KMS-11 (cell line): ENCODE measurements at regions not wholly inside any gene's neighbourhood (a gene's known extent, or its start where the extent isn't known, plus 50 kb on each side); places are given as distances from the start of the nearest gene placed in this dataset.

Experiments
- H2AFZ ChIP-seq: fragments of 200-600 bp; sonication (generic); 2 replicates; pipeline ENCODE4 v1.6.1; 2016; ENCODE audit warnings: antibody characterized with exemption, mixed run types, low read depth
- H3K27ac ChIP-seq: fragments of 200-600 bp; sonication (generic); 2 replicates; pipeline ENCODE4 v1.6.1; 2016; ENCODE audit warnings: mild to moderate bottlenecking, mixed run types
- H3K27me3 ChIP-seq: fragments of 200-600 bp; sonication (generic); 2 replicates; pipeline ENCODE4 v1.6.1; 2017; ENCODE audit warnings: mild to moderate bottlenecking, low read depth, mixed run types, moderate library complexity; ENCODE audit not compliant: insufficient read depth
- H3K36me3 ChIP-seq: fragments of 200-600 bp; sonication (generic); 2 replicates; pipeline ENCODE4 v1.6.1; 2017; ENCODE audit warnings: mild to moderate bottlenecking, mixed run types; ENCODE audit not compliant: insufficient read depth
- H3K4me1 ChIP-seq: fragments of 200-600 bp; sonication (generic); 2 replicates; pipeline ENCODE4 v1.6.1; 2016; ENCODE audit warnings: mild to moderate bottlenecking, low read depth, mixed run types; ENCODE audit not compliant: poor library complexity, severe bottlenecking
- H3K4me2 ChIP-seq: fragments of 200-600 bp; sonication (generic); 2 replicates; pipeline ENCODE4 v1.7.0; 2016; ENCODE audit warnings: mild to moderate bottlenecking, mixed run types
- H3K4me3 ChIP-seq: fragments of 200-600 bp; sonication (generic); IDR thresholded peaks from 2 replicates; pipeline ENCODE4 v1.6.1; 2017; ENCODE audit warnings: low read depth, low read length, mixed read lengths; ENCODE audit not compliant: insufficient read depth
- H3K79me2 ChIP-seq: fragments of 200-600 bp; sonication (generic); 2 replicates; pipeline ENCODE4 v1.6.1; 2016; ENCODE audit warnings: low read depth, mixed run types; ENCODE audit not compliant: insufficient read depth
- H3K9ac ChIP-seq: fragments of 200-600 bp; sonication (generic); 2 replicates; pipeline ENCODE4 v1.6.1; 2016; ENCODE audit warnings: mild to moderate bottlenecking, mixed run types
- H4K20me1 ChIP-seq: fragments of 200-600 bp; sonication (generic); 2 replicates; pipeline ENCODE4 v1.6.1; 2016; ENCODE audit warnings: mild to moderate bottlenecking, mixed run types; ENCODE audit not compliant: insufficient read depth
- TF ChIP-seq, protein P1 (sequence below): fragments of 200-600 bp; sonication (generic); conservative IDR thresholded peaks from 2 replicates; pipeline ENCODE4 v1.6.1; 2017; ENCODE audit warnings: low read depth, mild to moderate bottlenecking, antibody characterized with exemption, low read length, moderate library complexity, mixed read lengths

DNA sequence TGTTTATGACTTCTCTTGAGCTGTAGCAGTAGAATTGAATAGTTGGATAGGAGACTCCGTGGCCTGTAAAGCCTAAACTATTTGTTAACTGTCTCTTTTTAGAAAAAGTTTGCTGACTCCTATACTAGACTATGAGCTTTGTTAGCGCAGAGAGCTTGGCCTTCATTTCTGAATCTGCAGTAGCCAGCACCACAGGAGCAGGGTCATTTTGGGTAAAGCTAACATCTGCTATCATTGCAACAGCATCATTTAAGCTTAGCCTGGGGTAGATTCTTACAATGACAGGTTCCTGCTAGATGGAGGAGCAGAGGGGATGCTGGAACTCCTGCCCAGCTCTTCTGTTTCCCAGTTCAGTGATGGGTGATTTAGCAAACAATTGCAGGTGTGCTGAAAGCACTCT is 133.7 kb upstream of the ASTN2 start:
- Histone ChIP-seq H3K4me1 (no peaks in the 10 kb centered on the region), H3K79me2 (no peaks in the 10 kb centered on the region), H3K4me3 (no peak overlapping the region), H2AFZ (no peak overlapping the region), H3K9ac (no peak overlapping the region), H4K20me1 (no peaks in the 10 kb centered on the region), H3K36me3 (no peaks in the 10 kb centered on the region), H3K4me2 (no peak overlapping the region), H3K27me3 (no peaks in the 10 kb centered on the region), H3K27ac (no peak overlapping the region)
- TF ChIP-seq, protein P1, sequence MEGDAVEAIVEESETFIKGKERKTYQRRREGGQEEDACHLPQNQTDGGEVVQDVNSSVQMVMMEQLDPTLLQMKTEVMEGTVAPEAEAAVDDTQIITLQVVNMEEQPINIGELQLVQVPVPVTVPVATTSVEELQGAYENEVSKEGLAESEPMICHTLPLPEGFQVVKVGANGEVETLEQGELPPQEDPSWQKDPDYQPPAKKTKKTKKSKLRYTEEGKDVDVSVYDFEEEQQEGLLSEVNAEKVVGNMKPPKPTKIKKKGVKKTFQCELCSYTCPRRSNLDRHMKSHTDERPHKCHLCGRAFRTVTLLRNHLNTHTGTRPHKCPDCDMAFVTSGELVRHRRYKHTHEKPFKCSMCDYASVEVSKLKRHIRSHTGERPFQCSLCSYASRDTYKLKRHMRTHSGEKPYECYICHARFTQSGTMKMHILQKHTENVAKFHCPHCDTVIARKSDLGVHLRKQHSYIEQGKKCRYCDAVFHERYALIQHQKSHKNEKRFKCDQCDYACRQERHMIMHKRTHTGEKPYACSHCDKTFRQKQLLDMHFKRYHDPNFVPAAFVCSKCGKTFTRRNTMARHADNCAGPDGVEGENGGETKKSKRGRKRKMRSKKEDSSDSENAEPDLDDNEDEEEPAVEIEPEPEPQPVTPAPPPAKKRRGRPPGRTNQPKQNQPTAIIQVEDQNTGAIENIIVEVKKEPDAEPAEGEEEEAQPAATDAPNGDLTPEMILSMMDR = no peak

DNA sequence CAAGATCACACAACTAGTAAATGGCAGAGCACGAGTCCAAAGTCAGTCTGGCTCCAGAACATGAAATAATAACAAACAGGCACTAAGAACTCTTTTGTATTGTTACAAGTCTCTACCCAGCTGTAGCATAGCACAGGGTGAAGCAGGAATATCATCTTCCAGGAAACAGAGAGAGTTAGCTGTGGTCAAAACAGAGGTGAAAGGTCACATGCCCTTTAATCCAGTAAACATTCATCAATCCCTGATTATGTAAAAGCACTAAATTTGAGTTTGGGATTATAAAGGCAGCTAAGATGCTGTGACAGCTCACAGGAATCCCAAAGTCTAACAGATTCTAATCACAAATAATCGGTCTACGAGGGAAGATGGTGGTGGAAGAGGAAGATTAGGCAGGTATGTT is 133.0 kb upstream of the ASTN2 start:
- TF ChIP-seq, protein P1 = no peak

DNA sequence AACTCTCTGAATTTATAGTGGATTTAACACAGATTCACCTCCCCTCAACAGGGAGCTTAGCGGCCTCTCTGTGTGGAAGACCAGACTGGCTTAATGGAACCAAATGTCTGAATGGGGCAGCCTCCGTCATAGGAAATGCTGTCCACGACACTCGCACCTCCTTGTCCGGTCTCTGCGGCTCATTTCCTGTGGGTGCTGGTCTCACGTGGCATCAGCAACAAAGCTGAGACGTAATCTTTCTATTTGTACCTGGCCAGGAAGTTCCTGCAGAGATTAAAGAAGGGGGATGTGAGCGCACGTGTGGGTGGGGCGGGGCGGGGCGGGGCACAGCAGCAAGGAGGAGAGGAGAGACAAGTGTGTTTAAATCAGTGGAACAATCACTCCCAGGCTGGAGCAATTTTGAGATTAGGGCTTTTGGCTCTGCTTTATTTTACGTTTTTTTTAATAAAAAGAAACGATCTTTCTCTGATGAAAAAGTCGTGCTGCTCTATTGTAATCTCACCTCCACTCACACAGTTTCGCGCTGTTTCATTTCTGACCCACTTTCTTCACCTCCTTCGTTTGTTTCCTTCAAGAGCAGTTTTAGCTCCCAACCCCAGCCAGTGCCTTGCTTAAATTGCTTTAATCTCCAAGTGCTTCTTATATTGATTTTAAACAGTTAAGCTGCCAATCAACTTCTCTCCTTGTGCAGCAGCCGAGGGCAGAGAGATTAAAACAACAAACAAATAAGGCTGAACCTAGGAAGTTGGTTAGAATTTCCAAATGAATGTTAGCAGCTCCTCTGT is 132.2 kb upstream of the ASTN2 start:
- no peak overlapping the region for H3K4me3 ChIP-seq

More for the DNA sequence above, 133.0 kb upstream of the ASTN2 start:
- H3K4me1 ChIP-seq = no peaks in the 10 kb centered on the region
- H3K27me3 ChIP-seq = no peaks in the 10 kb centered on the region
- H4K20me1 ChIP-seq = no peaks in the 10 kb centered on the region
- H3K4me2 ChIP-seq = no peak overlapping the region
- no peak overlapping the region for H3K9ac ChIP-seq
- no peak overlapping the region for H3K4me3 ChIP-seq
- H3K79me2 ChIP-seq = no peaks in the 10 kb centered on the region
- no peak overlapping the region for H3K27ac ChIP-seq
- H2AFZ ChIP-seq = no peak overlapping the region
- no peaks in the 10 kb centered on the region for H3K36me3 ChIP-seq

DNA sequence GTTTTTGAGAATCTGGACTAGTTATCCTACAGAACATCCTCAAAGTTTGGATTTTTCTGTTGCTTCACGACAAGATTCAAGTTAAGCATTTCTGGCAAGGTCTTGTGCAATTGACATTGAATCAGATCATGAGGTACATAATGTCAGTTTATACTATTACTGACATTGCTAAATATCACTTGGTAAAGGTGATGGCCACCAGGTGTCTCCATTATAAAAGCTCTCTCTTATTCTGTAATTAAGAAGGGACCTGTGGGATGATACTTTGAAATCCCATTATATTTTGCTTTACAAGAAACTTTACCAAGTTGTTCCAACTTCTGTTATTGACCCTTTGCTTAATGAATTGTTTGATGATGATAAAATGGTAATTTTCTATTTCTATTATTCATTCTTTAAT is 131.0 kb upstream of the ASTN2 start:
- TF ChIP-seq, protein P1 = no peak
- Histone ChIP-seq H3K4me2 (no peak overlapping the region), H4K20me1 (no peaks in the 10 kb centered on the region), H3K27me3 (no peaks in the 10 kb centered on the region), H3K79me2 (no peaks in the 10 kb centered on the region), H3K27ac (no peak overlapping the region), H3K4me1 (no peaks in the 10 kb centered on the region), H3K4me3 (no peak overlapping the region), H3K36me3 (no peaks in the 10 kb centered on the region), H2AFZ (no peak overlapping the region), H3K9ac (no peak overlapping the region)

More for the DNA sequence above, 132.2 kb upstream of the ASTN2 start:
- Histone ChIP-seq H3K36me3 (no peaks in the 10 kb centered on the region), H2AFZ (no peak overlapping the region), H3K4me2 (no peak overlapping the region), H3K4me1 (no peaks in the 10 kb centered on the region), H3K27me3 (no peaks in the 10 kb centered on the region), H4K20me1 (no peaks in the 10 kb centered on the region), H3K79me2 (no peaks in the 10 kb centered on the region), H3K27ac (no peak overlapping the region), H3K9ac (no peak overlapping the region)
- TF ChIP-seq, protein P1 = no peak
